GM23338 (cell line): ENCODE measurements at regions not wholly inside any gene's neighbourhood (a gene's known extent, or its start where the extent isn't known, plus 50 kb on each side); places are given as distances from the start of the nearest gene placed in this dataset.

Experiments used
- ATAC-seq: fragments of 200-7000 bp; cut with Tn5 transposase; 3 replicates; pipeline ENCODE4 v1.9.1; 2020
- DNase-seq: peaks from one replicate; pipeline ENCODE4 v3.0.0-alpha.2; 2015; ENCODE audit warnings: low spot score
- H2AFZ ChIP-seq: fragments of 200-600 bp; sonication (generic); 2 replicates; pipeline ENCODE4 v1.8.0; 2016; ENCODE audit warnings: antibody characterized with exemption, mild to moderate bottlenecking, moderate library complexity
- H3F3A ChIP-seq: fragments of 200-600 bp; sonication (generic); replicated peaks from 2 replicates; pipeline ENCODE4 v1.8.0; 2017; ENCODE audit warnings: antibody characterized with exemption, mixed run types, low read depth
- H3K27ac ChIP-seq: fragments of 200-600 bp; sonication (generic); 2 replicates; pipeline ENCODE4 v1.6.1; 2016; ENCODE audit warnings: low read depth
- H3K27me3 ChIP-seq: fragments of 200-600 bp; sonication (generic); 2 replicates; pipeline ENCODE4 v1.8.0; 2016; ENCODE audit warnings: mild to moderate bottlenecking, mixed run types, moderate library complexity; ENCODE audit not compliant: insufficient read depth
- H3K36me3 ChIP-seq: fragments of 200-600 bp; sonication (generic); 2 replicates; pipeline ENCODE4 v1.8.0; 2016; ENCODE audit warnings: mild to moderate bottlenecking; ENCODE audit not compliant: insufficient read depth
- H3K4me1 ChIP-seq: fragments of 200-600 bp; sonication (generic); 2 replicates; pipeline ENCODE4 v1.8.0; 2016; ENCODE audit warnings: mild to moderate bottlenecking, moderate library complexity; ENCODE audit not compliant: insufficient read depth
- H3K4me2 ChIP-seq: fragments of 200-600 bp; sonication (generic); 2 replicates; pipeline ENCODE4 v1.7.1; 2017; ENCODE audit warnings: mixed run types
- H3K4me3 ChIP-seq: fragments of 200-600 bp; sonication (generic); 2 replicates; pipeline ENCODE4 v1.6.1; 2016; ENCODE audit warnings: mixed run types
- H3K79me2 ChIP-seq: fragments of 200-600 bp; sonication (generic); replicated peaks from 2 replicates; pipeline ENCODE4 v1.8.0; 2017; ENCODE audit warnings: mild to moderate bottlenecking; ENCODE audit not compliant: insufficient read depth
- H3K9me2 ChIP-seq: fragments of 200-600 bp; sonication (generic); 2 replicates; pipeline ENCODE4 v1.8.0; 2017; ENCODE audit not compliant: insufficient read depth
- H4K20me1 ChIP-seq: fragments of 200-600 bp; sonication (generic); replicated peaks from 2 replicates; pipeline ENCODE4 v1.8.0; 2017; ENCODE audit warnings: mild to moderate bottlenecking; ENCODE audit not compliant: insufficient read depth
- H3K27ac Mint-ChIP-seq: 2 replicates; pipeline ENCODE4 v1.8.0; 2020; ENCODE audit warnings: inconsistent platforms, mild to moderate bottlenecking, moderate library complexity, mixed read lengths
- H3K27me3 Mint-ChIP-seq: 3 replicates; pipeline ENCODE4 v1.8.0; 2022; ENCODE audit warnings: low read depth, mild to moderate bottlenecking, moderate library complexity, mixed read lengths, inconsistent platforms; ENCODE audit not compliant: insufficient read depth, poor library complexity
- H3K36me3 Mint-ChIP-seq: 3 replicates; pipeline ENCODE4 v1.8.0; 2021; ENCODE audit warnings: low read depth, mild to moderate bottlenecking, inconsistent platforms, moderate library complexity, mixed read lengths
- H3K4me1 Mint-ChIP-seq: 3 replicates; pipeline ENCODE4 v1.8.0; 2020; ENCODE audit warnings: mild to moderate bottlenecking, inconsistent platforms, mixed read lengths
- H3K4me3 Mint-ChIP-seq: 3 replicates; pipeline ENCODE4 v1.8.0; 2021; ENCODE audit warnings: moderate library complexity, mild to moderate bottlenecking, inconsistent platforms, mixed read lengths
- H3K9me3 Mint-ChIP-seq: 3 replicates; pipeline ENCODE4 v1.8.0; 2020; ENCODE audit warnings: moderate library complexity, mild to moderate bottlenecking, inconsistent platforms, mixed read lengths
- CREB1 ChIP-seq: fragments of 250-450 bp; sonication (Bioruptor Pico); IDR thresholded peaks from 2 replicates; pipeline ENCODE4 v1.5.0; 2020; ENCODE audit warnings: low read depth, mild to moderate bottlenecking, moderate library complexity
- EZH2 ChIP-seq: fragments of 200-600 bp; sonication (generic); IDR thresholded peaks from one replicate; pipeline ENCODE4 v1.8.0; 2017; ENCODE audit warnings: antibody characterized with exemption, mild to moderate bottlenecking, low read depth; ENCODE audit not compliant: unreplicated experiment
- EZH2phosphoT487 ChIP-seq: fragments of 200-600 bp; sonication (generic); IDR thresholded peaks from one replicate; pipeline ENCODE4 v1.8.1; 2018; ENCODE audit warnings: antibody characterized with exemption; ENCODE audit not compliant: unreplicated experiment
- STAT1 ChIP-seq: IDR thresholded peaks from one replicate; pipeline ENCODE4 v1.6.1; 2016; ENCODE audit warnings: antibody characterized with exemption; ENCODE audit not compliant: unreplicated experiment
- TF ChIP-seq, protein P1 (sequence below), 2 experiments: fragments of 200-600 bp in 1 of 2; sonication (generic) in 1 of 2; conservative IDR thresholded peaks; 2 replicates each; pipeline versions ENCODE4 v1.5.1 to v1.6.1; 2016 to 2017; ENCODE audit warnings: antibody characterized with exemption in 2 of 2, low read depth in 2 of 2, mild to moderate bottlenecking in 2 of 2, moderate library complexity in 1 of 2

DNA sequence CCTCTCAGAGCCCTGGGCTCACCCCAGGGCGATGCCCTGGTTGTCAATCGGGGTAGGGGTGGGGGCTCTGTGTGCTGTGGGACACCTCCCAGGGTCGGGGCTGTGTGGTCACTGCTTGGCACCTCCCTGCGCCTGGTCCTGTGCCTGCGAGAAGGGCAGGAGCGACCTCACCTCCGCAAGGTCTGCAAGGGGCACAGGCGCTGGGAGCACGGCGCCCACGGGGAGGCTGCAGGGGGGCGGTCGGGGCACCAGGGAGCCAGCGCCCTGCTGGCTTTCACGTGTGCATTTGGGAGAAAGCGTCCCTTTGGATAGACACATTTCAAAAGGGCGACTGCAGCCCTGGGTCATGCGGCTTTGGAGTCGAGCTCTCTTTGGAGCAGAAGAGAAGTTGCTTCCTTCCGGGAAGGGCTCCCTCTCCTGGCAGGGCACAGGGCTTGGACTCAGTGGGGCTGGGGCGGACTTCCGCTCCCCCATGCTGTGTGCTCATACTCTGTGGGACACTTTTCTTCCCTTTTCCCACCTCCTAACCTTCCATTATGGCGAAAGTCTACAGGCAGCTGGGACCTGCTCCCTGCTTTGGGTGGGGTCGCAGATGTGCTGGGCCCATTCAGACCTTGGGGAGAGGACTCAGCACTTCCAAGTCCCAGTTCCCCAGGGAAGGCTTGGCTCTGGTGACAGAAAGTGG is 52.9 kb upstream of the SLC28A3 start:
- Histone ChIP-seq H2AFZ (no peak overlapping the region), H3K4me1 (peaks cover 10% of the 10 kb centered on the region), H3F3A (no peaks in the 10 kb centered on the region), H3K27ac (no peak overlapping the region), H3K36me3 (no peaks in the 10 kb centered on the region), H3K9me2 (no peaks in the 10 kb centered on the region), H4K20me1 (no peaks in the 10 kb centered on the region), H3K4me3 (no peak overlapping the region), H3K4me2 (no peak overlapping the region), H3K79me2 (no peaks in the 10 kb centered on the region), H3K27me3 (no peaks in the 10 kb centered on the region)
- TF ChIP-seq, protein P1, sequence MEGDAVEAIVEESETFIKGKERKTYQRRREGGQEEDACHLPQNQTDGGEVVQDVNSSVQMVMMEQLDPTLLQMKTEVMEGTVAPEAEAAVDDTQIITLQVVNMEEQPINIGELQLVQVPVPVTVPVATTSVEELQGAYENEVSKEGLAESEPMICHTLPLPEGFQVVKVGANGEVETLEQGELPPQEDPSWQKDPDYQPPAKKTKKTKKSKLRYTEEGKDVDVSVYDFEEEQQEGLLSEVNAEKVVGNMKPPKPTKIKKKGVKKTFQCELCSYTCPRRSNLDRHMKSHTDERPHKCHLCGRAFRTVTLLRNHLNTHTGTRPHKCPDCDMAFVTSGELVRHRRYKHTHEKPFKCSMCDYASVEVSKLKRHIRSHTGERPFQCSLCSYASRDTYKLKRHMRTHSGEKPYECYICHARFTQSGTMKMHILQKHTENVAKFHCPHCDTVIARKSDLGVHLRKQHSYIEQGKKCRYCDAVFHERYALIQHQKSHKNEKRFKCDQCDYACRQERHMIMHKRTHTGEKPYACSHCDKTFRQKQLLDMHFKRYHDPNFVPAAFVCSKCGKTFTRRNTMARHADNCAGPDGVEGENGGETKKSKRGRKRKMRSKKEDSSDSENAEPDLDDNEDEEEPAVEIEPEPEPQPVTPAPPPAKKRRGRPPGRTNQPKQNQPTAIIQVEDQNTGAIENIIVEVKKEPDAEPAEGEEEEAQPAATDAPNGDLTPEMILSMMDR (conservative IDR thresholded peaks at IDR 0.05; ENCODE audit: low read depth in 2 of 2), result peak; percentile 43 to 58
- no peak for TF ChIP-seq CREB1 (CRISPR knock-in tag)
- H3K27ac Mint-ChIP-seq, result no peak overlapping the region
- H3K9me3 Mint-ChIP-seq, result no peaks in the 10 kb centered on the region
- H3K4me1 Mint-ChIP-seq, result peaks cover 8% of the 10 kb centered on the region
- peaks cover 6% of the 10 kb centered on the region for H3K27me3 Mint-ChIP-seq
- no peak overlapping the region for H3K4me3 Mint-ChIP-seq
- ATAC-seq (no peak; the same call in 2 of the 3 replicates), DNase-seq (peak; percentile 34)
- no peaks in the 10 kb centered on the region for H3K36me3 Mint-ChIP-seq

DNA sequence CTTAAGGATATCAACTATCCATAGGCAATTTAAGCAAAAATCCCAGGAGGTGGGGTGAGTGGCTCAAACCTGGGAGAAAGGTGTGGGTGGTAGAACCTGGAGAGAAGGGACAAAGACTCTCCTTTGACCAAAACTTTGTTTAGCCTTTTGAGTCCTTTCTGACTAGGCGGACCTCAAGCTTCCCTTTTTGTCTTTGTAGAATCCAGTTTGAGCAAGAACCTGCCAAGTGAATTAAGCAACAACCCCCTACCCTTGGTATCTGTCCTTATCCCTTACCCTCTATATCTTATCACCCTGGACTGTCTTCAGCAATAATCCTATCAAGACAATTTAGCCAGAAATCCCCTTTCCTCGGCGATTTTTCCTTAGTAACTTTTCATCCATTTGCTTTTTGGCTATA is 53.5 kb upstream of the SLC28A3 start:
- no peaks in the 10 kb centered on the region for H3K36me3 ChIP-seq
- no peaks in the 10 kb centered on the region for H3K79me2 ChIP-seq
- Mint-ChIP-seq H3K36me3 (no peaks in the 10 kb centered on the region), H3K4me3 (no peak overlapping the region), H3K27me3 (peaks cover 6% of the 10 kb centered on the region), H3K4me1 (peaks cover 8% of the 10 kb centered on the region), H3K27ac (no peak overlapping the region), H3K9me3 (no peaks in the 10 kb centered on the region)
- TF ChIP-seq EZH2 (no peak), EZH2phosphoT487 (no peak)
- no peaks in the 10 kb centered on the region for H3K9me2 ChIP-seq
- H2AFZ ChIP-seq, result no peak overlapping the region
- H3K27ac ChIP-seq, result no peak overlapping the region
- H3K4me2 ChIP-seq, result no peak overlapping the region
- DNase-seq (no peak), ATAC-seq (no peak)
- H3F3A ChIP-seq, result no peaks in the 10 kb centered on the region
- no peaks in the 10 kb centered on the region for H4K20me1 ChIP-seq
- H3K27me3 ChIP-seq, result no peaks in the 10 kb centered on the region
- no peak overlapping the region for H3K4me3 ChIP-seq
- peaks cover 10% of the 10 kb centered on the region for H3K4me1 ChIP-seq

DNA sequence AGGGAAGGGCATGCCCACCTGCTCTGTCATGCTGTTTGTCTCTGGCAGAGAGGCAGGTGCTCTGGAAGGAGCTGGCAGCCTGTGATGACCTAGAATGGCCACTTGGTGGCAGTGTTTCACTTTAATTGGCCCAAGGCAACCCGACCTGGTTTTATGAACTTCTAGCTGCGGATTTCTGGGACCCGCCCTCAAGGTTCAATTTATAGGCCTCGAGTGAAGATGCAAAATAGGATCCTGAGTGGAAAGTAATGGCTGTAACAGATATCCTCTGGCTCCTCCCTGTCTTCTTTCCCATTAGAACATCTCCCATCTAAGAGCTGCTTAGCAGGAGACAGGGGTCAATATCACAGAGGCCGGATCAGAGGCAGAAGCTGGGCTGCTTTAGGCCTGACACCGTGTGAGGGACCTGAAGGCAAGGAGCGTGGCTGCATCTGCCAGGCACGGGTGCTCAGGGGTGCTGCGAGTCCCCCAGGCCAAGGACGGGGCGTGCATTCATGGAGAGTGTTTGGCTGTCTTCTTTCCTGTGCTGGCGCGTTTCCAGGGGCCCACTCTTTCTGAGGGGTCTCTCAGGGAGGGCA is 56.7 kb upstream of the SLC28A3 start:
- no peak for TF ChIP-seq EZH2
- no peak for TF ChIP-seq STAT1
- TF ChIP-seq, protein P1 (conservative IDR thresholded peaks at IDR 0.05; ENCODE audit: low read depth in 2 of 2), result peak; percentile 79 to 91
- H3K36me3 Mint-ChIP-seq, result peaks cover 5% of the 10 kb centered on the region; the same call in 2 of the 3 replicates
- Histone ChIP-seq H3F3A (no peaks in the 10 kb centered on the region), H2AFZ (peak overlapping the region; percentile 19), H3K79me2 (no peaks in the 10 kb centered on the region), H3K4me1 (no peaks in the 10 kb centered on the region), H3K36me3 (no peaks in the 10 kb centered on the region), H3K4me3 (no peak overlapping the region), H4K20me1 (no peaks in the 10 kb centered on the region), H3K9me2 (no peaks in the 10 kb centered on the region), H3K27me3 (no peaks in the 10 kb centered on the region), H3K27ac (no peak overlapping the region), H3K4me2 (no peak overlapping the region)
- H3K27me3 Mint-ChIP-seq, result peaks cover 4% of the 10 kb centered on the region
- no peaks in the 10 kb centered on the region for H3K4me1 Mint-ChIP-seq
- no peak overlapping the region for H3K27ac Mint-ChIP-seq
- ATAC-seq (peak; percentile 94), DNase-seq (peak; percentile 83)
- H3K9me3 Mint-ChIP-seq, result peaks cover 5% of the 10 kb centered on the region; the same call in 2 of the 3 replicates
- H3K4me3 Mint-ChIP-seq, result no peak overlapping the region
